Gastroesophageal sphincter (tissue), 3 donors: ENCODE measurements at regions not wholly inside any gene's neighbourhood (a gene's known extent, or its start where the extent isn't known, plus 50 kb on each side); places are given as distances from the start of the nearest gene placed in this dataset.

Experiments
- EP300 ChIP-seq: sonication (generic); formaldehyde crosslinking; IDR thresholded peaks from one replicate; pipeline ENCODE4 v1.6.1; 2017; ENCODE audit warnings: antibody characterized with exemption, mild to moderate bottlenecking
- POLR2AphosphoS5 ChIP-seq: sonication (generic); formaldehyde crosslinking; IDR thresholded peaks from one replicate; pipeline ENCODE4 v1.6.1; 2017; ENCODE audit warnings: antibody characterized with exemption
- TF ChIP-seq, protein P1 (sequence below), 4 experiments: fragments of 200-600 bp in 2 of 4; fragments of 450-650 bp in 2 of 4; sonication (generic) in 1 of 4; IDR thresholded peaks; one replicate each; pipeline ENCODE4 v1.5.1; 2017 to 2019; ENCODE audit warnings: antibody characterized with exemption in 4 of 4, mild to moderate bottlenecking in 2 of 4, moderate library complexity in 2 of 4

GRCh38 chr18:46320928-46321711 is 216.9 kb downstream of the HAUS1 start:
- TF ChIP-seq, protein P1, sequence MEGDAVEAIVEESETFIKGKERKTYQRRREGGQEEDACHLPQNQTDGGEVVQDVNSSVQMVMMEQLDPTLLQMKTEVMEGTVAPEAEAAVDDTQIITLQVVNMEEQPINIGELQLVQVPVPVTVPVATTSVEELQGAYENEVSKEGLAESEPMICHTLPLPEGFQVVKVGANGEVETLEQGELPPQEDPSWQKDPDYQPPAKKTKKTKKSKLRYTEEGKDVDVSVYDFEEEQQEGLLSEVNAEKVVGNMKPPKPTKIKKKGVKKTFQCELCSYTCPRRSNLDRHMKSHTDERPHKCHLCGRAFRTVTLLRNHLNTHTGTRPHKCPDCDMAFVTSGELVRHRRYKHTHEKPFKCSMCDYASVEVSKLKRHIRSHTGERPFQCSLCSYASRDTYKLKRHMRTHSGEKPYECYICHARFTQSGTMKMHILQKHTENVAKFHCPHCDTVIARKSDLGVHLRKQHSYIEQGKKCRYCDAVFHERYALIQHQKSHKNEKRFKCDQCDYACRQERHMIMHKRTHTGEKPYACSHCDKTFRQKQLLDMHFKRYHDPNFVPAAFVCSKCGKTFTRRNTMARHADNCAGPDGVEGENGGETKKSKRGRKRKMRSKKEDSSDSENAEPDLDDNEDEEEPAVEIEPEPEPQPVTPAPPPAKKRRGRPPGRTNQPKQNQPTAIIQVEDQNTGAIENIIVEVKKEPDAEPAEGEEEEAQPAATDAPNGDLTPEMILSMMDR (IDR thresholded peaks at IDR 0.05) = no peak
- TF ChIP-seq EP300 (no peak), POLR2AphosphoS5 (no peak)
